CD14-positive monocyte (primary cell): ENCODE measurements at regions not wholly inside any gene's neighbourhood (a gene's known extent, or its start where the extent isn't known, plus 50 kb on each side); places are given as distances from the start of the nearest gene placed in this dataset.

Experiments used
- DNase-seq, 3 donors: peaks; one replicate each; pipeline ENCODE4 v3.0.0-alpha.2; 2011 to 2022
- H2AFZ ChIP-seq: 2 replicates; pipeline ENCODE4 v1.6.0; 2012; ENCODE audit warnings: mild to moderate bottlenecking, low read depth, low read length, inconsistent platforms; ENCODE audit not compliant: insufficient read depth, poor library complexity, severe bottlenecking
- H3K27ac ChIP-seq, 2 donors: 1 replicate in 1 of 2; 2 replicates in 1 of 2; pipeline ENCODE4 v1.5.1; 2012 to 2013; ENCODE audit warnings: low read length in 2 of 2, control low read depth in 1 of 2, inconsistent platforms in 1 of 2, low read depth in 1 of 2, mild to moderate bottlenecking in 1 of 2
- H3K27me3 ChIP-seq, 2 donors: one replicate each; pipeline versions ENCODE4 v1.6.0 to v1.6.1; 2011 to 2013; ENCODE audit warnings: low read length in 2 of 2; ENCODE audit not compliant: control insufficient read depth in 2 of 2, insufficient read depth in 2 of 2
- H3K36me3 ChIP-seq, 2 donors: replicated peaks in 1 of 2; 1 replicate in 1 of 2; 2 replicates in 1 of 2; pipeline versions ENCODE4 v1.5.1 to v1.6.1; 2012 to 2013; ENCODE audit warnings: low read length in 2 of 2, control low read depth in 1 of 2, inconsistent platforms in 1 of 2, mild to moderate bottlenecking in 1 of 2; ENCODE audit not compliant: insufficient read depth in 2 of 2, control insufficient read depth in 1 of 2
- H3K4me1 ChIP-seq, 2 donors: 1 replicate in 1 of 2; 2 replicates in 1 of 2; pipeline versions ENCODE4 v1.5.1 to v1.6.1; 2012 to 2013; ENCODE audit warnings: low read length in 2 of 2, control low read depth in 1 of 2, inconsistent platforms in 1 of 2, mild to moderate bottlenecking in 1 of 2, moderate library complexity in 1 of 2; ENCODE audit not compliant: insufficient read depth in 2 of 2, control insufficient read depth in 1 of 2
- H3K4me2 ChIP-seq: replicated peaks from 2 replicates; pipeline ENCODE3; 2012; ENCODE audit warnings: low read length, moderate library complexity, mild to moderate bottlenecking; ENCODE audit not compliant: poor library complexity, severe bottlenecking; ENCODE audit errors: extremely low read depth
- H3K4me3 ChIP-seq, 3 experiments: fragments of 200-600 bp in 1 of 3; sonication (generic) in 1 of 3; replicated peaks in 1 of 3; 1 replicate in 2 of 3; 2 replicates in 1 of 3; pipeline ENCODE4 v1.5.1; 2011 to 2013; ENCODE audit warnings: low read length in 3 of 3, mild to moderate bottlenecking in 3 of 3, control low read depth in 2 of 3, low read depth in 2 of 3, inconsistent platforms in 1 of 3, moderate library complexity in 1 of 3
- H3K79me2 ChIP-seq: 2 replicates; pipeline ENCODE4 v1.6.0; 2012; ENCODE audit warnings: mild to moderate bottlenecking, control low read depth, inconsistent platforms, low read length, moderate library complexity; ENCODE audit not compliant: insufficient read depth
- H3K9ac ChIP-seq: 2 replicates; pipeline ENCODE4 v1.6.0; 2017; ENCODE audit warnings: low read length, mild to moderate bottlenecking; ENCODE audit not compliant: insufficient read depth, poor library complexity, severe bottlenecking
- H3K9me3 ChIP-seq, 2 donors: replicated peaks in 1 of 2; 1 replicate in 1 of 2; 2 replicates in 1 of 2; pipeline versions ENCODE4 v1.5.1 to v1.6.1; 2012 to 2013; ENCODE audit warnings: low read length in 2 of 2, control low read depth in 1 of 2; ENCODE audit not compliant: control insufficient read depth in 1 of 2, insufficient read depth in 1 of 2
- H4K20me1 ChIP-seq: 2 replicates; pipeline ENCODE4 v1.6.0; 2012; ENCODE audit warnings: mild to moderate bottlenecking, low read length, control low read depth, moderate library complexity; ENCODE audit not compliant: insufficient read depth
- H3K27ac Mint-ChIP-seq, 7 donors: one replicate each; pipeline ENCODE4 v1.8.0; 2020; ENCODE audit warnings: mild to moderate bottlenecking in 7 of 7, mixed read lengths in 7 of 7, moderate library complexity in 6 of 7, inconsistent platforms in 2 of 7
- H3K27me3 Mint-ChIP-seq, 3 donors: one replicate each; pipeline ENCODE4 v1.8.0; 2021 to 2022; ENCODE audit warnings: low read depth in 3 of 3, mild to moderate bottlenecking in 3 of 3, mixed read lengths in 3 of 3, moderate library complexity in 3 of 3, inconsistent platforms in 1 of 3
- H3K36me3 Mint-ChIP-seq, 2 donors: one replicate each; pipeline ENCODE4 v1.8.0; 2020; ENCODE audit warnings: mixed read lengths in 2 of 2, inconsistent platforms in 1 of 2, mild to moderate bottlenecking in 1 of 2
- H3K4me1 Mint-ChIP-seq: one replicate; pipeline ENCODE4 v1.8.0; 2020; ENCODE audit warnings: mild to moderate bottlenecking, mixed read lengths
- H3K4me3 Mint-ChIP-seq, 2 donors: one replicate each; pipeline ENCODE4 v1.8.0; 2020; ENCODE audit warnings: mild to moderate bottlenecking in 2 of 2, mixed read lengths in 2 of 2, moderate library complexity in 1 of 2
- H3K9me3 Mint-ChIP-seq, 7 donors: one replicate each; pipeline ENCODE4 v1.8.0; 2020 to 2022; ENCODE audit warnings: mixed read lengths in 7 of 7, mild to moderate bottlenecking in 6 of 7, moderate library complexity in 6 of 7, inconsistent platforms in 2 of 7
- WGBS: methylation state at CpG from one replicate; pipeline ENCODE4 v1.1.5; 2013; ENCODE audit warnings: missing lambda C conversion rate; ENCODE audit not compliant: insufficient coverage; 5-methylcytosine and 5-hydroxymethylcytosine counted together
- intact Hi-C, 2 donors: fragments of 100-400 bp; cut with micrococcal nuclease; formaldehyde crosslinking; loops; one replicate each; pipeline versions ENCODE4 v1.15.0 to v1.15.1; 2023
- TF ChIP-seq, protein P1 (sequence below): fragments of 200-600 bp; IDR thresholded peaks from one replicate; pipeline ENCODE4 v1.8.0; 2022; ENCODE audit warnings: antibody characterized with exemption, mild to moderate bottlenecking

DNA sequence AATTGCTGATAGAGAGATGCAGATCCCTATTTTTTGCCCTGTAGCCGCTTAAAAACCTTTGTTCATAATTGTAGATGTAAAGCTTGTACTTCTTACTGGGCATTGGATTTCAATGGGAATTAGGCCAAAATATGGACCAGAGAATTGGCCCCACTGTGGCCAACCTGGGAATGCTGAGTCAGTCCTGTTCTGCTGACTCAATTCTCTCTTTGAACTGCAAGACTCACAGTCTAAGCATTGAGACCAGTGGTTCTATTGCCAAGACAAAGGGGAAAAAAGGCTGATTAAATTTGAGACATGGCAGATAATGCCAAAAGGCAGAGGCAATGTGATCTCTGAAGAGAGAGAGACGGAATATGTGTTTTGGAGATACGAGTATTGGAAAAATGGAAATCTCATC, 72.5 kb upstream of the UBL3 start:
- H3K9me3 ChIP-seq = no peaks in the 10 kb centered on the region
- no peaks in the 10 kb centered on the region for H3K36me3 ChIP-seq
- H3K27ac ChIP-seq = no peak overlapping the region
- no CpG with 5 or more reads among the region's 3 CpGs for WGBS
- Mint-ChIP-seq H3K36me3 (no peaks in the 10 kb centered on the region), H3K27me3 (peaks cover 0 to 2% (median 0%) of the 10 kb centered on the region in 3 donors), H3K4me3 (no peak overlapping the region), H3K9me3 (no peaks in the 10 kb centered on the region), H3K27ac (no peak overlapping the region), H3K4me1 (peaks cover 2% of the 10 kb centered on the region)
- no peaks in the 10 kb centered on the region for H3K79me2 ChIP-seq
- no peak overlapping the region for H3K4me2 ChIP-seq
- intact Hi-C loops = loop anchor here in 1 of 2 donors (10.0 kb wide), 1 partner anchor 158 kb away; no protein-coding TSS in a partner anchor
- H2AFZ ChIP-seq = no peak overlapping the region
- no peaks in the 10 kb centered on the region for H4K20me1 ChIP-seq
- H3K27me3 ChIP-seq = no peaks in the 10 kb centered on the region
- TF ChIP-seq, protein P1, sequence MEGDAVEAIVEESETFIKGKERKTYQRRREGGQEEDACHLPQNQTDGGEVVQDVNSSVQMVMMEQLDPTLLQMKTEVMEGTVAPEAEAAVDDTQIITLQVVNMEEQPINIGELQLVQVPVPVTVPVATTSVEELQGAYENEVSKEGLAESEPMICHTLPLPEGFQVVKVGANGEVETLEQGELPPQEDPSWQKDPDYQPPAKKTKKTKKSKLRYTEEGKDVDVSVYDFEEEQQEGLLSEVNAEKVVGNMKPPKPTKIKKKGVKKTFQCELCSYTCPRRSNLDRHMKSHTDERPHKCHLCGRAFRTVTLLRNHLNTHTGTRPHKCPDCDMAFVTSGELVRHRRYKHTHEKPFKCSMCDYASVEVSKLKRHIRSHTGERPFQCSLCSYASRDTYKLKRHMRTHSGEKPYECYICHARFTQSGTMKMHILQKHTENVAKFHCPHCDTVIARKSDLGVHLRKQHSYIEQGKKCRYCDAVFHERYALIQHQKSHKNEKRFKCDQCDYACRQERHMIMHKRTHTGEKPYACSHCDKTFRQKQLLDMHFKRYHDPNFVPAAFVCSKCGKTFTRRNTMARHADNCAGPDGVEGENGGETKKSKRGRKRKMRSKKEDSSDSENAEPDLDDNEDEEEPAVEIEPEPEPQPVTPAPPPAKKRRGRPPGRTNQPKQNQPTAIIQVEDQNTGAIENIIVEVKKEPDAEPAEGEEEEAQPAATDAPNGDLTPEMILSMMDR = no peak
- DNase-seq = no peak
- no peak overlapping the region for H3K4me3 ChIP-seq
- no peak overlapping the region for H3K9ac ChIP-seq
- no peaks in the 10 kb centered on the region for H3K4me1 ChIP-seq

DNA sequence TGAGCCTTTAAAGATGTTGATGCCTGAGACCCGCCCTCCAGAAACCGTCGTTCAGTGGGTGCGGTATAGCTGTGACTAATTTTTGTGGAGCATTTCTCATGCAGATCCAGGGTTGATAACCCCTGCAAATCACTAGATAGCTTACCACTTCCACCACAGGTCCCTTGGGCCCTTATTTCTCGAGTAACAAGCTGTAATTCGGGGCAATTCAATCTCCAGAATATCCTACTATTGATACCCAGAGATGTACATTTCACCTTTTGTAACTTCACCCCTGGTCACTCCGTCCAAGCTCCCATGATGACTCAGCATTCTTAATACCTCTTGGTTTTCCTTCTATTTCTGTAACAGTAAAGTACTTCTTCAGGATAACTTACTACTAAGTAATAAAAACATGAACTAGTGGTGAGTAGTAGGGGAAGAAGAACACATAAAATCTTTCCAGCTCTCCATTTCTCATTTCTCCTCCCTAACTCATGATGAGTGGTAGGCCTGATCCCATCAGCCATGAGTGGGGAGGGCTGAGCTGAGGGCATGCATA, 71.9 kb upstream of the UBL3 start:
- peaks cover 0 to 2% (median 0%) of the 10 kb centered on the region in 3 donors for H3K27me3 Mint-ChIP-seq
- TF ChIP-seq, protein P1 = no peak
- 90% methylated on average over 6 of the region's 7 CpGs for WGBS
- Histone ChIP-seq H3K27me3 (no peaks in the 10 kb centered on the region), H4K20me1 (no peaks in the 10 kb centered on the region), H3K27ac (no peak overlapping the region), H3K4me3 (no peak overlapping the region), H3K4me2 (no peak overlapping the region), H3K9me3 (no peaks in the 10 kb centered on the region), H3K36me3 (no peaks in the 10 kb centered on the region), H3K4me1 (no peaks in the 10 kb centered on the region), H3K79me2 (no peaks in the 10 kb centered on the region), H3K9ac (no peak overlapping the region), H2AFZ (no peak overlapping the region)
- DNase-seq = no peak
- H3K36me3 Mint-ChIP-seq = no peaks in the 10 kb centered on the region
- no peak overlapping the region for H3K4me3 Mint-ChIP-seq
- no peaks in the 10 kb centered on the region for H3K9me3 Mint-ChIP-seq
- intact Hi-C loops = loop anchor here in 1 of 2 donors (10.0 kb wide), 1 partner anchor 158 kb away; no protein-coding TSS in a partner anchor
- H3K27ac Mint-ChIP-seq = no peak overlapping the region
- H3K4me1 Mint-ChIP-seq = peaks cover 2% of the 10 kb centered on the region
